ENCODE measurements at regions not wholly inside any gene's neighbourhood (a gene's known extent, or its start where the extent isn't known, plus 50 kb on each side); places are given as distances from the start of the nearest gene placed in this dataset.

DNA sequence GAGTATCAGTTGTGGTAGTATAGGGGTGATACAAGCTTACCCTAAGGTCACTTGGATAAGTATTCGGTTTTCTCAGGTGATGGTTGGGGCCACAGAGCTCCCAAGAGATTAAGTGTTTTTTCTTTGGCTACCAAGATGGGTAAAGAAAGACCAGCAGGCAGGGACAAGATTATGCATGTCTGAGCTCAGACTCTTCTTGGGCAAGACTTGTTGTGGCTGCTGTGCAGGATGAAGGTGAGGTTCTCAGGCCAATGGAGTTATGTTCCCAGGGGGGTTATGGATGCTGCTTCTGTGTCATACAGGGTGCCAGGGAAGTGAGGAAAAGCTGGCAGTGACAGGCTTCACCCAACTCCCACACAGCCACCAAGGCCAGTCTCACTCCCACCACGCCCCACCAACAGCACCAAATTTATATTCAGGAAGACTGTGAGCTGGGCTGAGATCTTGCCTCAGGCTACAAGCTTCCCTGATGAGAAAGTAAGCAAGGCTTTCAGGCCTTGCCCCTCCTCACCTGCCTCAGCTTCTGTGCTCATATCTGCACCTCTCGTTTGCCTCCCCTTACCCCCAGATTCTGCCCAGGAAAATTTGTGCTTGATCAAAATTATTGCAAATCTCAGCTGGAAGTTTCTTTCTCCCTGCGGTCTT lies 511.8 kb upstream of the SLITRK1 start:
- no peak for DNase-seq

DNA sequence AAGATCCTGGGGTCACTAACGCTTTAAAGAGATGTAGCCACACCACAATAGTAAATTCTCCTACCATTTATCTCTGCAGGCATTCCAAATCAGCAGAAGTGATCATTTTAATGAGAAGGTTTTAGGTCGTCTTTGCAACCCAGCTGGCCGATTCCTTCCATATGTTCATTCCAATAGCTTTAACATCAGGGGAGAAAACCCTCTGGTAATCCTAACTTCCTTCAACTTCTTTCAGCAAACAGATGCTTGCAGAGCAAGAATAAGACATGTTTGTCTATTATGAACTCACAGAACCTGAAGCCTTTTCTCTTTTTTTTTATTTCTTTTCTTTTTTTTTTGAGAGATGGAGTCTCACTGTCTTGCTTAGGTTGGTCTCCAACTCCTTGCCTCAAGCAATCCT lies 498.6 kb upstream of the SLITRK1 start:
- no peak for DNase-seq

DNA sequence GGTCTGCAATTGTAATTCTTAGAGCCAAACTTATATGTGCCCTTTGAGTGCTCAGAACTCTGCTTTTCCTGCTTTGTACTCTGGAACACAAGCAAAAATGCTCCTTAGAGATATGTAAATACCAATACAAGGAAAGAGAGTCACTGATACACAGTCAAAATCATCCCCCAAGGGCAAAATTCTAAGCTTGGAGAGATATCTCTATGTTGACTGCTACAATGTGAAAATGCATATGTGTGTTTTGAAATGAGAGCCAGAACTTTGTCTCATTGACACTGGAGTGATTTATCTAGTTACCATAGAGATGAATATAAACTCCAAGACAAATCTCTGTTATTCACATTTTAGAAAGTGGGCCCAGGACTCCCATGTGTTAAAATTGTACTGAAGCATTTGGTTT lies 494.8 kb upstream of the SLITRK1 start:
- DNase-seq = no peak

DNA sequence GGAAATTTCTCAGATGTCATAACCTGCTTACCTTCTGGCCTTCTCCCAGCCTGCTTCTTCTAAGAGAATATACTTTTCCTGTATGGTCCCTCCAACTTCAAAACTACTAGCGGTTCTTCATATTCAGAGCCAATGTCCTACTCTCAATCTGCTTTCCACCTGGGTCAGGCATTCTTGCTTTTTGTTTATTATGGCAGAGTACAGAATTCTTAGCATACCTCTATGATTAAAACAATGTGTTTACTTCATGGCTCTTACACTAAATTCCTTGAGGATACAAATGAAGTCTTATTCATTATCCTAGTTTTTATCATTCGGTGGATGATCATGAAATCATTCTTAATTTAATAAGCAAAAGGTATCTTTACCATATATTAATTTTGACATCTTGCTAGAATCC lies 484.2 kb upstream of the SLITRK1 start:
- no peak for DNase-seq

- DNase-seq = no peak
These were observed 480.5 kb upstream of the SLITRK1 start for GRCh38 chr13:84362777-84363176.

DNA sequence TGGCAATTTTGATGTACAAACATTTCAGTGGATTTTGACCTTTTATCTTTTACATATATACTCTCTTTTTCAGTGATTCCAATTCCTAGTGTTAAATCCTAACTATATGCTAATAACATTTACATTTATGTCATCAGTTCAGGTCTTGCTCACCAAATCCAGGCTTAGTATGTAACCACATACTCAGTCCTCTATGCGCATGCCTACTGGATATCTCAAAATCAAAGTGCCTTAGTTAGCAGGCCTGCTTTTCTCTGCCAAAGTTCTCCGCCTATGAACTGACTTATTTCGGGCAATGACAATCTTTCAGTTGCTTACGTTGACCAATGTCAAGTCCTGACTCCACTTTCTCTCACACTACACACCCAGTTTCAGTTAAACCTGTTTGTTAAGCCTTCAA lies 478.5 kb upstream of the SLITRK1 start:
- no peak for DNase-seq

GRCh38 chr13:84358601-84359000 lies 476.3 kb upstream of the SLITRK1 start:
- DNase-seq = no peak

DNA sequence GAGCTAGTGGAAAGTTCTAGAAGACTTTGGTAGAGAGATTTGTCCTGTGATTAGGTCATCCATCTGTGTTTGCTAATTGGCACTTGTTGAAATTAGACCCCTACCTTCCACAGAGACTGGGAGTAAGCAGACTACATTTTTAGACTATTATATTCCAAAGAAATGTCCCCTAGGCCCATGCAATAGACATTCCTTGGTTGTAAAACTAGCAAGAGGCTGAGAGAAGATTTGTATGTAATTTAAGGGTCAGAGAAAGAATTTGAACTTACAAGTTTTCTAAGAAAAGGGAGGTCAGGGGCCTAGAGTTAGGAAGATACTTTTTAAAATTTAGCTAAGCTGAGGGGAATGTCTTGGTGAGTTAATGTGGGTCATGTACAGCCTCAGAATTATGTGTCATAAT lies 470.7 kb upstream of the SLITRK1 start:
- DNase-seq = no peak

GRCh38 chr13:84339456-84339855 lies 457.2 kb upstream of the SLITRK1 start:
- DNase-seq = no peak

DNA sequence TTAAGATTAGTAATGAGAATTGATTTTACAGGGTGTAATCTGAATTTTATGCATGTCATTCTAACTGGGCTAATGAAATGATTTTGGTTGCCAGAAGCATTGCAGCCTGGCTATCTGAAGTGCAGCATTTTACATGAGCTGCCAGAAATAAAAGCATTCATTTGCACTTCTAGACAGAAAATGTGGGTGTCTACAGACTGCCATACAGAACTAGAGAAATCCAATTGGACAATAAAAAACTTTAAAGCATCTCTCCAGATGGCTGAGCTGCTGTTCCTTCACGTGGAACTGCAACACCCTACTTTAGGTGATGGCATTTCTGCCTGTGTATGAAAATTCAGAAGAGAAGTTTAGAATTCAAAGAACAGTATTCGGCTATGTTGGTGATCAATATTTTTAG lies 450.1 kb upstream of the SLITRK1 start:
- no peak for DNase-seq

- DNase-seq = no peak
These were observed 433.3 kb upstream of the SLITRK1 start for GRCh38 chr13:84315527-84315926.

DNA sequence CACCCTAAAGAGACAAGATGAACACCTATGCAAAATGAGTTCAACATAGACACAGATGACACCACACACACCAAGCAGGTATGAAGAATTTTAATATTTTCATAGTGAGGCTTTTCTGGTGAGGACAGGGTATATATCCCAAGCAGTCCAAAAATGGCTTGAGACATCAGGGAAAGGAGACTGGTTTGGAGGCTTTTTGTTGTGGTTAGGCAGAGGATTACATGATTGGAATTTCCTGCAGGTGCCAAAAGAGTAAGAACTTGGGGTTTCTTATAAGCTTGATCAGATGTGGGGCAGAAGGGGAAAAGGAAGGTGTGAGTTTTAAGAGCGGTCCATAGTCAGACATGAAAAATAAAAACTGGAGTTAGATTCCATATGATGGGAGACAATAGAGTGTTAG lies 420.8 kb upstream of the SLITRK1 start:
- no peak for DNase-seq

DNA sequence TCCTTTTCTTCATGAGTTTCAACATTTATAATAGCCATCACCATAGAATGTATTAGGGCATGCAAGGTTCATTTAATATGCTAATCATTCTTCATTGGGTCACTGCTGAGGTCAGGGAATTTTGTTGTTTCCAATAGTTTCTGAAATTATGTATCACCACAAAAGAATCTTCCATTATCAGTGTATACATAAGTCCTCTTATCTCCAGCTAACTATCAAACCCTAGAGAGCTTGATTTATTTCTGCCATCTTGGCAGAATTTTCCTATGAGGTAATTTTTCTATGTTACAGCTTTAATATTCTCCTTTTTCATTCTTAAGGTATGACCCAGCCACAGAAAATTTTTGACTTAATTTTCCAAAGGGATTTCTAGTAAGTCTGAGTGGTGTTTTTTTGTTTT lies 415.0 kb upstream of the SLITRK1 start:
- DNase-seq = no peak

- DNase-seq = no peak
These were observed 414.1 kb upstream of the SLITRK1 start for GRCh38 chr13:84296401-84296800.

GRCh38 chr13:84294576-84294975 lies 412.3 kb upstream of the SLITRK1 start:
- no peak for DNase-seq

GRCh38 chr13:84290386-84290785 lies 408.1 kb upstream of the SLITRK1 start:
- no peak for DNase-seq

GRCh38 chr13:84279166-84279565 lies 396.9 kb upstream of the SLITRK1 start:
- no peak for DNase-seq

DNA sequence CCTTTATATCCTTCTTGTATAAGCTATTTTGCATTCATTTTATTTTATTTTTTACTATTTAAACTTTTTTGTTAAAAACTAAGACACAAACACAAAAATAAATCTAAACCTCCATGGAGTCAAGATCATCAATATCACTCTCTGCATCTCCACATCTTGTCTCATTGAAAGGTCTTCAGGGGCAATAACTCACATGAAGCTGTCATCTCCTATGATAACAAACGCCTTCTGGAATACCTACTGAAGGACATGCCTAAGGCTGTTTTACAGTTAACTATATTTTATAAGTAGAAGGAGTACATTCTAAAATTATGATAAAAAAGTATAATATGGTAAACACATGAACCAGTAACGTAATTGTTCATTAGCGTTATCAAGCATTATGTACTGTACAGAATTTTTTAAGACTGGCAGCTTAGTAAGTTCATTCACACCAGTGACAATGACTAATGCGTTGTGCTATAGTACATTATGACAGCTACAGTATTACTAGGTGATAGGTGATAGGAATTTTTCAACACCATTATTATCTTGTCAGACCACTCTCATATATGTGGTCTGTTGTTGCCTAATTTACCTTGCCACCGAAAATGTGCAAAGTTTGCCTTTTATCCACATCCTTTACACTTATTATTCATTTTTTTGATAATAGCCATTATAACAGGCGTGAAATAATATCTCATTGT lies 390.7 kb upstream of the SLITRK1 start:
- DNase-seq = no peak

DNA sequence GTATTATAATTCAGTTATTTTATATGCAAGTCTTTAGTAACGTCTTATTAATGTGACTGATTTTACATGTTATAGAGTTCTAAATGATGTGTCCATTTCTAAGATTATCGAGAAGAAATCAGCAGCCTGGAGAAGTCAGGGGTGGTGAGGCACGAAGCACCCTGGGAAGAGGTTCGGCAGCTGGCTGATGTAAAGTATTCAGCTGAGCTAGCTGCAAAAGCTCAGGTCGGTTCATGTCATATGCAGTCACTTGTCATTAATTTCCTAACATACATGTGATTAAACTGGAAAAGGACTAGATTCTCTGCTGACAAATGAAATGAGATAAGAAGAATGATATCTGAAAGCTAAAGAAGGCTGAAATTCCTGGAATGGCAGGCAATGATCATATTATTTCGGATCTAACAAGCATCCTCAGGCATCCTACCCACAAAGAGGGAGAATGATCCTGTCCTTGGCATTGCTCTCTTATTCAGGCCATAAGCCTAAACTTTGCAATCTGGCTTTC lies 383.0 kb upstream of the SLITRK1 start:
- no peak for DNase-seq

- DNase-seq = no peak
These were observed 381.2 kb upstream of the SLITRK1 start for GRCh38 chr13:84263354-84264069.

GRCh38 chr13:84255226-84255797 lies 373.0 kb upstream of the SLITRK1 start:
- no peak for DNase-seq

DNA sequence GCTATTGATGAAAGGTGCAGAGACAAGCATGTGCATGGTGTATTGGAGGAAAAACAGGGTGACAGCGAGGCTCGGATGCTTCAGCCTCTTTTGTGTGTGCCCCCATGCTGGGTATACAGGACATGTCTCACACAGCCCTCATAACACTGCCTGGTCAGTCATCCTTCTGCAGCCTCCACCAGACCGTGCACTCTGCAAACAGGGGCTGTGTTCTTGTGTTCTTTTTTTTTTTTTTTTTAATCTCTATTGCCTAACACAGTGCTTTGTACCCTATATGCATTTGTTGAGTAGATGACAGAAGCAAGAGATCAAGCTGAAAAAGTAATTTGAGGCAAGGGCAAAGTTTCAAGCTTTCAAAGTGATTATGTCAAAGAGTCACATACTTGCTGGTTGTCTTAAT lies 367.2 kb upstream of the SLITRK1 start:
- no peak for DNase-seq

- no peak for DNase-seq
These were observed 361.1 kb upstream of the SLITRK1 start for GRCh38 chr13:84243340-84243739.

GRCh38 chr13:84239032-84239431 lies 356.8 kb upstream of the SLITRK1 start:
- DNase-seq = no peak
